HS-27A (cell line): ENCODE measurements at regions not wholly inside any gene's neighbourhood (a gene's known extent, or its start where the extent isn't known, plus 50 kb on each side); places are given as distances from the start of the nearest gene placed in this dataset.

ENCODE experiments used
- DNase-seq: peaks from one replicate; pipeline ENCODE4 v3.0.0-alpha.2; 2012; ENCODE audit warnings: low read depth, missing footprints

GRCh38 chr9:81390792-81391456, 298.4 kb downstream of the TLE1 start:
- no peak for DNase-seq

GRCh38 chr9:81389569-81389993, 299.8 kb downstream of the TLE1 start:
- peak; percentile 67 for DNase-seq

GRCh38 chr9:81388831-81389230, 300.5 kb downstream of the TLE1 start:
- no peak for DNase-seq

- no peak for DNase-seq
Observed at GRCh38 chr9:81387360-81388106, 301.8 kb downstream of the TLE1 start.

GRCh38 chr9:81384911-81385310, 304.4 kb downstream of the TLE1 start:
- DNase-seq, result no peak

- no peak for DNase-seq
Observed at GRCh38 chr9:81382281-81382680, 307.1 kb downstream of the TLE1 start.

GRCh38 chr9:81381694-81382093, 307.7 kb downstream of the TLE1 start:
- DNase-seq, result no peak

GRCh38 chr9:81380504-81381359, 308.6 kb downstream of the TLE1 start:
- DNase-seq, result no peak

- no peak for DNase-seq
Observed at GRCh38 chr9:81379655-81380054, 309.7 kb downstream of the TLE1 start.

- DNase-seq, result no peak
Observed at GRCh38 chr9:81377921-81378320, 311.4 kb downstream of the TLE1 start.

GRCh38 chr9:81377320-81377719, 312.0 kb downstream of the TLE1 start:
- no peak for DNase-seq

GRCh38 chr9:81375187-81376100, 313.9 kb downstream of the TLE1 start:
- DNase-seq, result no peak

GRCh38 chr9:81374459-81375186, 314.7 kb downstream of the TLE1 start:
- DNase-seq, result no peak

GRCh38 chr9:81373294-81373693, 316.1 kb downstream of the TLE1 start:
- DNase-seq, result no peak

- DNase-seq, result no peak
Observed at GRCh38 chr9:81372628-81373191, 316.6 kb downstream of the TLE1 start.

- DNase-seq, result no peak
Observed at GRCh38 chr9:81371824-81372223, 317.5 kb downstream of the TLE1 start.

- no peak for DNase-seq
Observed at GRCh38 chr9:81370650-81371049, 318.7 kb downstream of the TLE1 start.

- DNase-seq, result no peak
Observed at GRCh38 chr9:81370096-81370495, 319.3 kb downstream of the TLE1 start.

GRCh38 chr9:81369121-81369520, 320.2 kb downstream of the TLE1 start:
- DNase-seq, result no peak

GRCh38 chr9:81363916-81364480, 325.3 kb downstream of the TLE1 start:
- no peak for DNase-seq
